Suppressor macrophage treated with lipopolysaccharide for 1 hour (primary cell): ENCODE measurements at regions not wholly inside any gene's neighbourhood (a gene's known extent, or its start where the extent isn't known, plus 50 kb on each side); places are given as distances from the start of the nearest gene placed in this dataset.
"Not testable (repeated sequence)": the region's sequence is repeated elsewhere in the genome, so short reads cannot be mapped to it uniquely, and the experiment has no call there.

Experiments
- DNase-seq, 3 donors: peaks; one replicate each; pipeline ENCODE4 v3.0.0-alpha.2; 2020 to 2022

DNA sequence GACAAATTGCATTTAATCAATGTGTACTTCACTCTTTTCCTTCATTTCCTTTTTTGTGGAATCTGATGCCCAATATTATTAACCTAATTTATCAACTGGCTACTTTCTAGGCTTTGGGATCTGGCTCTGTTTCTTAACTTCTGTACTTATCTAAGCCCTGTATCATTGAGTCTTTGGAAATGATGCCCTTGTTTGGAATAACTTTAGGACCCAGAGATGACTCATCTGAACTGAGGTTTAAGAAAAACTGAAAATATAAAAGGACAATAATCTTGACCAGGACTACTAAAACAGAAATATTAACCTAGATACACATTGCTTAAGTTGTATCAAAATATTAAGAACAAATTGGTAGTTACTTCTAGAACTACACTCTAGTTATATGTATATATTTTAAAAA, 600.8 kb downstream of the CPS1 start:
- DNase-seq: no peak

DNA sequence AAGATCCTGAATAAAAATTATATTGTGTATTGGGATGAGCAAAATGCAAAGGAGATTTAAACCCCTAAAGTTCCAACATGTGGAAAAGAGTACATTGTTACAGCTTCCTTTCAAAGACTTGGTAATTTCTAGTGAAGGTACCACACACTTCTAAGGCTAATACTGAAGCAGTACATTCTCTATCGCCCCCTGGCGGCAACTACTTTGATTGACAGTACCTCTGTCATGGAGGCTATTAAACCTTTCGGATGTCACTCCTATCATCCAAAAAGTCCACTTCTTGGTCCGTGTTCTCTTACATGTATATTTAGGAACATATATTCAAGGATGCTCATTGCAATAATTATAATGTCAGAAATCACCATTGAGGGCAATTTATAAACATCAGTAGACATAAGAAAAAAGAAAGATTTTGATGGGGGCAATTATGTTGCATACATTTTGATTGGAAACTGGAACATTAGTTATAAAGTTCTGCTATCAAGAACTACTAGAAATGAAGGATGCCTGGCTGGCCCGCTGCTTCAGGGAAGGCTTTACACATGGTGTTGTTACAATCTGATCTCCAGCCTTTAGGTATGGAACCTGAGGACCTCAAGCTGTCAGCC, 601.6 kb downstream of the CPS1 start:
- DNase-seq: peak; percentile 79 to 89 (median 83)

DNA sequence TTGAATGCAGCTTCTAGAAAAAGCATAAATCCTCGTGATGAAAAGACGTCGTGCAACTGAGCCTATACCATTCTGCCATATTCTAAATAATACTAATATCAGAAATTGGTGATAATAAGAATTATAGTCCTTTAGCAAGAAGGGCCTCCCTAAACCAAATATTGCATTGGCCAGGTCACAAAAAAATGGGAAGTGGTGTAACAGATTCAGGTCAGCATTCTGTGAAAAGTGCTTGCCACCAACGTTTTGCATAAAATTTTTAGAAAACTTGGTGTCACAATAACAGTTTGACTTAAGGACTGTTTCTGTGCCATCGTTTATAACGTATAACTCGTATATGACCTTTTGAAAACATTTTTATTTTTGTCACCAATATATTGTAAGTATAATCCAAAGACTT, 603.6 kb downstream of the CPS1 start:
- DNase-seq: no peak

- DNase-seq: no peak
These were observed 604.8 kb downstream of the CPS1 start for GRCh38 chr2:211161236-211161635.

DNA sequence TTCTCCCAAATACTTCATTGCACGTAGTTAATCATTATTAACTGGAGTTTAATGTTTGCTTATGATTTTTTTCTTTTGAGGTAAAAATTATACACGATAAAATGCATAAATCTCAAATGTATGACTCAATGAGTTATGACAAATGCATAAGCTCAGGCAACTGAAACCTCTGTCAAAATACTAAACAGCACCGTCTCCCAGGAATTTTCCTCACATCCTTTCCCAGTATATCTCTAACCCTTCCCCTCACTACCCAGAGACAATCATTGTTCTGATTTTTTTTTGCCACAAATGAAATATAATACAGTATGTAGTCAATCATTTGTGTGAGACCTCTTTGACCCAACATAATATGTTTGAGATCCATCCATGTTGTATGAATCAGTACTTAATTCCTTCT, 606.5 kb downstream of the CPS1 start:
- no peak for DNase-seq

GRCh38 chr2:211170843-211171242, 614.4 kb downstream of the CPS1 start:
- no peak for DNase-seq

GRCh38 chr2:211174021-211174420, 617.6 kb downstream of the CPS1 start:
- DNase-seq: no peak

DNA sequence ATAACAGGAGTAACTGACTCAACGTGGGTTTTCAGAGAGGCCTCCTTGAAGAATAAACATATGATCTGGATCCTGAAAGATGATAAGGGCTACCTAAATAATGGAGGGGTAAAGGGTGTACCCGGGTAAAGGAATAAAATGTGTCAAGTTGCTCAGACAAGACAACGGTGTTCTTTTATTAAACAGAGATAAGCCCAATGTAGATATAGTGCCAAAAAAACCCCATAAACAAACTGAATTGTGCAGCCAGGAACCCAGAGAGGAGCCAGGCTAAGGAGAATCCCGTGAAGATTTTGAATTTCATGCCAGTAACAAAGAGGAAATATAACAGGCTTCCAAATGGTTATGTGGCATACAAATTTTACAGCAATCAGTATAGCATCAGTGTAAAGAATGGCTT, 618.2 kb downstream of the CPS1 start:
- DNase-seq: no peak

DNA sequence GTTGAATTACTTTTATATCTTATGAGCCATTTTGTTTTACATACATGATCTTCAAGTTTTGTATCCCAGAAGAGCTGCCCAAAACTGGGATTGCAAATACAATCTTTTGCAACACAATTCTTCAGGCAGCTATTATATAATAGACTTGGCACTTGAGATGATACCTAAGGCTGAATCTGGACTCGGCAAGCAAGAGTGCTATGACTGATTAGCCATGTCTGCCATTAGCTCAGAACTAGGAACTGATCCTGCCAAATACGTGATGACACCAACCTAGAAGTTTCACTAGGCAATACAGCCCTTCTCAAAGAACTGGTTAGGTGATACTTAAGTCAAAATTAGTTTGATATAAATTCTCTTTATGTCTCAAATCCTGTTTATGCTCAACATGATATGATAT, 619.6 kb downstream of the CPS1 start:
- no peak for DNase-seq

GRCh38 chr2:211176514-211177141, 620.2 kb downstream of the CPS1 start:
- no peak for DNase-seq

- no peak for DNase-seq
These were observed 625.2 kb downstream of the CPS1 start for GRCh38 chr2:211181626-211182025.

- DNase-seq: no peak
These were observed 631.2 kb downstream of the CPS1 start for GRCh38 chr2:211187602-211188001.

- DNase-seq: no peak
These were observed 647.6 kb downstream of the CPS1 start for GRCh38 chr2:211203986-211204385.

GRCh38 chr2:211204456-211204855, 648.1 kb downstream of the CPS1 start:
- no peak for DNase-seq

GRCh38 chr2:211204902-211205301, 648.5 kb downstream of the CPS1 start:
- no peak for DNase-seq

DNA sequence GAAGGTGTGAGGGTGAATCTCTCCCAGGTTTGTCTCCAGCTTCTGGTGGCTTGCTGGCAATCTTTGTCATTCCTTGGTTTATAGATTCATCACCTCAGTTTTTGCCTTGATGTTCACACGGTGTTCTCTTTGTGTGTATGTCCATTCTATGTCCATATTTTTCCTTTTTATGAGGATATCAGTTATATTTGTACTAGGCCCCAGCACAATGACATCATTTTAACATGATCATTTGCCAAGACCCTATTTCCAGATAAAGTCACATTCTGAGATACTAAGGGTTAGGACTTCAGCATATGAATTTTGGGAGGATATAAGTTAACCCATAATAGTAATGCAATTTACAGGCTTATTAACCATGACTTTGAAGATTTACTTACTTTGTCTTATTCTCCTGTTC, 649.0 kb downstream of the CPS1 start:
- no peak for DNase-seq

DNA sequence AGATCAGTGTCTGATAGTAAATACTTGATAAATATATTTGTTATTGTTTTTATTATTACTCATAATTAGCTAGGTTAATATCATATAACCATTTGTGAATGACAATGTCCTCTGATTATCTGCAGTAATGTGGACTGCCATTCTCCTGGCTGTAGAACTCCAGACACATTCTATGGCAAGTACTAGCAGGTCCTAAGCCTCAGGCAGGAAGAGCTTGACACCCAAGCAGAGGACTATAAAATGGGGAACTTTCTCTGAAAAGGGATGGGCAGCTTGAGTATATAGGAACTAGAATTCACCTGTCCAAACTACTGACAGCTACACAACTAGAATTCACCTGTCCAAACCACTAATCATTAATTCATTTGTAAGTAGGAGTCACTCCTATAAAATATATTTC, 649.4 kb downstream of the CPS1 start:
- no peak for DNase-seq

DNA sequence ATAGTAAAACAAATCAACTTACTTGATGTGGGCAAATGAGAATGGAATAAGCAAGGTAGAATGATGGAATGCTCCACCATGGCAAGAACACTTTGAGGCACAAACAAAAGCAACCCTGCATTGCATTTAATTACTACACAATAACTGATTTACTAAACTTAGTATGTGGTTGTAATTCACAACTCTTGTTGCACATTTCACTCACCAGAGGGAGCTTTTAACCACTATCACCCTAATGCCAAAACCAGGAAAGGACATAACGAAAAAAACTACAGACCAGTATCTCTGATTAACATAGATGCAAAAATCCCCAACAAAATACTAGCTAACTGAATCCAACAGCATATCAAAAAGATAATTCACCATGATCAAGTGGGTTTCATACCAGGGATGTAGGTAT, 659.8 kb downstream of the CPS1 start:
- no peak for DNase-seq

DNA sequence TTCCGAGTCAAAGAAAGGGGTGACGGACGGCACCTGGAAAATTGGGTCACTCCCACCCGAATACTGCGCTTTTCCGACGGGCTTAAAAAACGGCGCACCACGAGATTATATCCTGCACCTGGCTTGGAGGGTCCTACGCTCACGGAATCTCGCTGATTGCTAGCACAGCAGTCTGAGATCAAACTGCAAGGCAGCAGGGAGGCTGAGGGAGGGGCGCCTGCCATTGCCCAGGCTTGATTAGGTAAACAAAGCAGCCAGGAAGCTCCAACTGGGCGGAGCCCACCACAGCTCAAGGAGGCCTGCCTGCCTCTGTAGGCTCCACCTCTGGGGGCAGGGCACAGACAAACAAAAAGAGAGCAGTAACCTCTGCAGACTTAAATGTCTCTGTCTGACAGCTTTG, 663.1 kb downstream of the CPS1 start:
- not testable (repeated sequence) for DNase-seq

- DNase-seq: no peak
These were observed 669.4 kb downstream of the CPS1 start for GRCh38 chr2:211225784-211226183.

DNA sequence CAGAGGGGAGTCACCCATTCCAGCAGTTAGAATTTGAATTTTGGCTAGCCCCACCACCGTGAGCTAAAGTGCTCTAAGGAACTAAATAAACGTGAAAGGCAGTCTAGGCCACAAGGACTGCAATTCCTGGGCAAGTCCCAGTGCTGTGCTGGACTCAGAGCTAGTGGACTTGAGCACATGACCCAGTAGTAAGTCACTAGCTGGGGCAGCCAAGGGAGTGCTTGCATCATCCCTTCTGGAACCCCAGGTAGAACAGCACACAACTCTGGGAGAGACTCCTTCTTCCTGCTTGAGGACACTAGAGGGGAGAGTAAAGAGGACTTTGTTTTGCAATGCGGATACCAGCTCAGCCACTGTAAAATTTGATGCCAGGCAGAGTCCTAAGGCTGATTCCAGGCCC, 672.2 kb downstream of the CPS1 start:
- DNase-seq: no peak

DNA sequence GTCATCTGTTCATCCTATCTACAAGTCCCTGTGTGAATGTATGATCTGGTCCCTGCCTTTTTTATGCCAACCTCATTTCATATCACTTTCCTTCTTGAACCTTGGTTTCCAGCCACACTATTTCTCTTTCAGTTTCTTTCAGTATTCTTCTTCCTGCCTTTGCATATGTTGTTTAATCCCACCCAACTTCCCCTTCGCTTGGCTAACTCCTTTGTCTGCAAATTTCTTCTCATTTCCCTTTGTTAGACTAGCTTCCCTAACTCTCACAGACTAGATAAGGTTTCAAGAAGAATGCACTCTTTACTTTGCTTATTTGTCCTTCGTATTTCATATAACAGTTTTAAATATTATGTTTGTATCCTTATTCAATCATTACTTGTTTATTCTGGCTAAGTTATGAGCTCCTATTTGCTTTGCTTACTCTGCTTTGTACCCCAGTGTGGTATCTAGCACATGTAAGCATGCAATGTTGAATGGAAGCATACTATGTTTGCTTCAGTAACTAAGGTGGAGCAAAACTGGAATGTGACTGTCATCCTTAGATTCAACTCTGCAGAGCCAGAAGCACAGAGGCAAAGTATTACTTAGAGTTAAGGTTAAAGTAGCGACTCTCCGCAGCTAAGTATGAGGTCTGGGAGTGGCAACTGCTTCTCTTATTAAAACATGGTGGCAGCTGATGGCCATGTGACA, 681.3 kb downstream of the CPS1 start:
- DNase-seq: no peak

- no peak for DNase-seq
These were observed 685.5 kb downstream of the CPS1 start for GRCh38 chr2:211241891-211242290.

DNA sequence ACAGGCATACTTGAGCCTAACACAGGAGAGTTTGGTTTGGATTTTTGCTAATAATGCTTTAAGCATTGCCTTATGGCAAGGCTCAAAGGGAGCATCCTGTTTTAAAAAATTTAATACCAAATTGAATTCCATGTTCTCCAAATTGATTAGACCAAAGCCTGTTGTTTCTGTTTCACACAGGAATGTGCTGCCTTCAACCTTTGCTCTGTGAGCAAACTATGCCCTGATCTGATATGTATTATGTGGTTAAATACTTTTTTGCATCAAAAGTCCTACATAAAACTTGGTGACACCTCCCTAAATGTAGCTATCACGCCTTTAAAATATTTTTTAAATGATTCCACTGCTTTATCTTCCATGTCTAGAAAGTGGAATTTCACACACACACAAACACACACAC, 691.4 kb downstream of the CPS1 start:
- no peak for DNase-seq

- DNase-seq: no peak
These were observed 692.4 kb downstream of the CPS1 start for GRCh38 chr2:211248841-211249240.
